HG03103 (cell line): ENCODE measurements at regions not wholly inside any gene's neighbourhood (a gene's known extent, or its start where the extent isn't known, plus 50 kb on each side); places are given as distances from the start of the nearest gene placed in this dataset.
"Not testable (repeated sequence)": the region's sequence is repeated elsewhere in the genome, so short reads cannot be mapped to it uniquely, and the experiment has no call there.

ENCODE experiments used
- ATAC-seq: cut with Tn5 transposase; IDR thresholded peaks from one replicate; pipeline ENCODE4 v1.9.1; 2021; ENCODE audit warnings: low read depth; ENCODE audit not compliant: unreplicated experiment

DNA sequence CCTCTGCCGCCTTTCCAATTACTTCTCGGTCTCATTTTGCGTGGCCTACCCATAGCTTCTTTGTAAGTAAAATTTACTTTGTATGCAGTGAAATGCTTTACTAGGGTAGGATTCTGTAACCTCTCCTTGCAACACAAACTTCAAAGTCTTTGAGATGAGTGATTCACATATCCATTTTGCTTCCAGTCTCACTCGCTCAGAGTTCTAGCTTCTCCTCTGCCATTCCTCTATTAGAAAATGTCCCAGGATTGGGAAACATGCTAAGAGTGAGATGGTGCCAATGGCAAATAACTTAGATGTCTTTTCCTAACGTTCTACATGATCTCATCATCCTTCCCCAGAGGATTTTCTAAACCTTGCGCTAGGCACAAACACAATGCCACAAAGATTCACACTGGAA, 270.5 kb upstream of the SLC30A5 start:
- ATAC-seq, result no peak

DNA sequence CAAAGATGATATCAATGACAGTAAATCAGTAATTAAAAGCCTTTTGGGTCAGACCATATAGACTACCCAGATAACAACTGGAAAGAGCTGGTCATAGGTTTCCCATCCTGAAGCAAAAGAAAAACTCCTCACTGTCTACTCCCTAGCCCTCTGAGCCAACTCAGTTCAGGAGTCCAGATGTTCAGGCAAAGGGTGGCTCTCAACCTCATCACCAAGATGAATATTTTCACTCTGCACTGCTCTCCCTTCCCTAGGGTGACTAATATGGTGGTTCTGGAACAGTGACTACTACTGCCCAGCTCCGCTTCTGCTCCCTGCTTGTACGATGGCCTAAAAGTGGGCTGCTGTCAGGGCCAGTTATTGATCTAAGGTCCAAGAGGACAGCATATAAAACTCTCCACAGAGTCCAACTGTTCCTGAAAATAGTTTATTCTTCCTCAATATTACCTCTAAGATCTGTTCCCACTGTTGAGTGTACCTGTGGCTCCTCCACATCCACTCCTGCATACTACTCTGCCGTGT, 263.4 kb upstream of the SLC30A5 start:
- ATAC-seq, result no peak

DNA sequence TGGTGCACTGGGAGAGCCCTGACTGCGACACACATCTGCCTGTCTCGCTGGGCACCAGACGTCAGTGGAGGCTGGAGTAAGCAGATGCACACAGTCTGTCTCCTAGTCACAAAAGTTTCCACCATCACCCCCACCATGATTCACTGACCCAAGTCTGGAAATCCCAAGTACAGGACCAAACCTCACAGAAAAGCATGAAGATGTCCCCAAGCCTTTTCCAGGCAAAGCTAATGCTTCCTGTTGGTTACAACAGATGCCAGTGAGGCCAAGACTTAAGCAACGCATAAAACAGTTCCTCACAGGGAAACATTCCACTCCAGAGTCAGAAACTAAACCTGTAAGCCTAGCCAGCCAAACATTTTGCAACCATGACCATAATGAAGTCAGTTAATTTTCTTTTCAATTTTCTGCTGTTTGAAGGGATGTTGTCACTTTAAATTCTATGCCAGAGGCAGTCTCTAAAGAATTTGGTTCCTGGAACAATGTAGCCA, 259.3 kb upstream of the SLC30A5 start:
- ATAC-seq, result no peak

DNA sequence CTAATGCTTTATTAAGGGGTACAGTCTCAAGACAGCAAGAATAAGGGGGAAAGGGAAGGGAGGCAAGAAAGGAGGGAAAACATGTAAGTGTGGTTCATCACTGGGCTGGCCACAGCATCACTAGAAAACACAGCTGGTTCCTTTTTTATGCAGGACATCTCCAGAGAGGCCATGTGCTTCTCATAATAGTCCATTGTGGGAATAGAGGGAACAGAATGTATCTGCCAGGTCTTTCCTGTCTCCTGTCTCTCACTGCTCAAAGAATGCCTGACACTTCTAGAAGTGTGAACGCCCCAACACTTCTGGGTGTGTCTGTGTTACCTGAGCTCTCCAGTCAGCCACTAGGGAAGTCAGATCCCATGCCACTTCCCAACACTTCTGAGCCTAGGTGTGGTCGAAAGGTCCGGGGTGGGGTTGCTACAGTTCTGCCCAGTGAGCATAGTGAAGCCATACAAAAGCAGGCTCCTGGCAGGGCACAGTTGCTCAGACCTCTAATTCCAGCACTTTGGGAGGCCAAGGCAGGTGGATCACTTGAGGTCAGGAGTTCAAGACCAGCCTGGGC, 255.6 kb upstream of the SLC30A5 start:
- ATAC-seq, result no peak

DNA sequence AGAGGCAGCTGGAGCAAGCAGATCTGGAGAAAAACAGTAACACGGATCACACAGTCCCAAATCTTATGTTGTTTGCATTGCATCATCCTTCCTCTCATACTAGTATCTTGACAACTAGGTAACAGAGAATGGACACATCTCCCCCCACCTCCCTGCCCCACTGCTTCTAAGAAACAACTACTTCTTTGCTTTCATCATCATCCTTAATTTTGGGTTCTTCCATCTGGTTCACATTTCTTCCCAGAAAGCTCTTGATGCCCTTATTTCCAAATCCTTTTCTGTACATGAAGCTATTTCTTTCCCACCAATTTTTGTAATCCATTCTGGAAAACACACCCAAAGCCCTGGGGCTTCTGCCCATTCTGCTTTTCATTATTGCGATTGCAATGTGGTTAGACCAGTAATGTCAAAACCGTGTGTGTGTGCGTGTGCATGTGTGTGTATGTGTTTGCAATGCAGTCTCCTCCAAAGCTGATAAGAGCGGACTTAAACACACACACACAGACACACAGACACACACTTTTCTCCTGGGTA, 254.7 kb upstream of the SLC30A5 start:
- no peak for ATAC-seq

GRCh38 chr5:68843624-68844364, 250.0 kb upstream of the SLC30A5 start:
- ATAC-seq, result no peak

DNA sequence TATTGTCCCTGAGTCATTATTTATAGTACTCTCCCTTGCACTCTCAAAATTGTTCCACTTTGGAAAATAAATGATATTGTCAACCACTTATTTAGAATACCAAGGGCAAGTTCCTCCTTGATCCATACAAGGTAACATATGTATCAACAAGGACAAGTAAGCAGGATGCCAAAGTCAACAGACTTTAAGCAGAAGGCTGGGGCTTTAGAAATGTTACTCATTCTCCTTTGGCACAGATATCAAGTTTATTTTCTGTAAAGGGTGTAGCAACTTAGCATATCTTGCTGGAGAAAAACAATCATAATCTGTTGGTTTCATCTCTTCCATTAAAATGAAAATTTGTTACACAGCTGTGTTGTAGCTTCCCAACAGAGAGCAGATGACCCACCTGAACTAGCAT, 248.7 kb upstream of the SLC30A5 start:
- ATAC-seq, result no peak

DNA sequence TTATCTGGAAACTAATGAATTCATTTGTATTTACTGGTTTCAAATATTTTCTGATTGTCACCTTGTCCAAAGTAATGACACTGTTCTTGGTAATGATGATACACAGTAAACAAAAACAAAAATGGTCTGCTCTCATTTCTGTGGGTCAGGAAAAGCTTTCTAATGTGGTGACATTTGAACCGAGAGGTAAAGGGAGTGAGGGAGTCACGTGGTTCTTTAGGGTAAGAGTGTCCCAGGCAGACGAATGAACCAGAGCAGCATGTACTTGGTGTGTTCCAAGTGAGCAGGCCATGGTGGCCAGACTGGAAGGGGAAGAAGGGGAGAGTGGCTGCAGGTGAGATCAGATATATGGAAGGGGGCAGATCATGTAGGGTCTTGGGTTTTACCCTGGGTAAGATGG, 247.0 kb upstream of the SLC30A5 start:
- ATAC-seq, result no peak

GRCh38 chr5:68848091-68848490, 245.7 kb upstream of the SLC30A5 start:
- ATAC-seq, result no peak

GRCh38 chr5:68849103-68849502, 244.7 kb upstream of the SLC30A5 start:
- ATAC-seq, result no peak

DNA sequence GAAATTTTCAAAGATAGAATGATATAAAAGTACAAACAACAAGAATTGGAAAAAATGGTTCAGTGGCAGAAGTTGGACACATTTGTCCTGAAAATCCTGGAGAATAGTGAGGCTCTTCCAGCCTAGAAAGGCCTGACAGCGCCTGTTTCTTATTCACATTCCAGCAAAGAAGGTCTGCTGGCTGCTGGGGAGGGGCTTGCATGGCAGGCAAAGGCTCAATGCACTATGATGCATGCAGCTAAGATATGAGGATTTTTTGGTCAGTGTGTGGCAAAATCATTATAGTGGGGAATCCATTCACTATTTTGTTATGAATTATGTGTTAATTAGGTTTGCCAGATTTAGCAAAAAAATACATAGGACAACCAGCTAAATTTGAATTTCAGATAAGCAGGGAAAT, 243.9 kb upstream of the SLC30A5 start:
- no peak for ATAC-seq

DNA sequence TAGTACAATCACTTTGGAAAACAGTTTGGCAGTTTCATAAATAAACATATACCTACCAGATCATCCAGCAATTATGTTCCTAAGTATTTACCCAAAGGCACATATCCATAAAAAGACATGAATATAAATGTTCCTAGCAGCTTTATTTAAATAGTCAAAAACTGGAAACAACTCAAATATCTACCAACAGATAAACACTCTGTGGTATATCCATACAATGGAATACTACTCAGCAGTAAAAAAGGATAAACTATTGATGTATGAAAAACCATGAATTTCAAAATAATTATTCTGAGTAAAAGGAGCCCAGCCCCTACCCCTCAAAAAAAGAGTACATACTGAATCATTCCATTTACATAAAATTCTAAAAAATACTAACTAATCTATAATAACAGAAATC, 232.7 kb upstream of the SLC30A5 start:
- no peak for ATAC-seq

- no peak for ATAC-seq
Measured at GRCh38 chr5:68862560-68862959, 231.3 kb upstream of the SLC30A5 start.

GRCh38 chr5:68865192-68865591, 228.6 kb upstream of the SLC30A5 start:
- not testable (repeated sequence) for ATAC-seq

GRCh38 chr5:68872088-68872839, 221.6 kb upstream of the SLC30A5 start:
- no peak for ATAC-seq

DNA sequence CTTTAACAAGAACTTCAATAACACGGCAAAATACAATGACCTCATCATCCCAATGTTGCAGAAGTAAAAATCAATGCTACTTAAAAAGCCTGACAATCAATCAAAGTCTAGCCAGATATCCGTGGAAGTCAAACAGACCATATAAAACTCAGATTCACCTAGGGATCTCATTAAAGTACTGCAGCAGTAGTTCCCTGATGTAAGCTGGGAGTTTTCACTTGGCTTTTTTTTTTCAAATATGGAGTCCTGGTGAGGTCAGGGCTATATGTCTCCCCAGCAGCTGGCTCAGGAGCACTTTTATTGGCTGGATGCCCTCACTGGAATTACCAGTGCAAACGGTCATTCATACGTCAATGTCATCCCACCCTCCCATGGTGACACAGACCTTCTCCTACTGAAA, 220.6 kb upstream of the SLC30A5 start:
- ATAC-seq, result no peak

- ATAC-seq, result no peak
Measured at GRCh38 chr5:68875351-68875750, 218.5 kb upstream of the SLC30A5 start.

- no peak for ATAC-seq
Measured at GRCh38 chr5:68883436-68883835, 210.4 kb upstream of the SLC30A5 start.

DNA sequence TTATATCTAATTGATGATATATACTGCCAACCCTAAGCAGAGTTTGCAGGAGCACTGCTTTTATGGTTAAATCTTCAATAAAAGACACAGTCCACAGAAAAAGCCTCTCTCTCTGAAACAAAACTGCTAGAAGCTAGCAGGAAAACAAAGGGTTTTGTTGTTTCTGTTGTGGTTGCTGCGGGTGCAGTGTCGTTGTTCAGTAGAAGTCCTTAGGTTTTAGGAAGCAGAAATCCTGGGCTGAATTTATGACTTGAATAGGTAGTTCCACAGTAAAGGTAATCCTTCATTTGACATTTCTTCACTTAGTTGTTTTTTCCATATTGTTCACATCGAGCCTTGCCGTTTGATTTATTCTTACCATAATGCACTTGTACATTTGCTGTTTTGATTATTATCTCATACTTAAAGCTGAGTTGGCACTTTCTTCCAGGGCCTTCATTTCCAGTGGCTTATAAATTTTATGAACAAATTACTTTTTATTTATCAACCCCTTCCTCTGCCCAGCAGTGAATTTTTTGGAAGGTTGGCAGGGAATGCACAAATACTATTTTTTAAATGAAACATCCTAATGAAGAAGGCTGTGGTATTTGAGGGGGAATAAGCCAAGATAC, 209.6 kb upstream of the SLC30A5 start:
- no peak for ATAC-seq

DNA sequence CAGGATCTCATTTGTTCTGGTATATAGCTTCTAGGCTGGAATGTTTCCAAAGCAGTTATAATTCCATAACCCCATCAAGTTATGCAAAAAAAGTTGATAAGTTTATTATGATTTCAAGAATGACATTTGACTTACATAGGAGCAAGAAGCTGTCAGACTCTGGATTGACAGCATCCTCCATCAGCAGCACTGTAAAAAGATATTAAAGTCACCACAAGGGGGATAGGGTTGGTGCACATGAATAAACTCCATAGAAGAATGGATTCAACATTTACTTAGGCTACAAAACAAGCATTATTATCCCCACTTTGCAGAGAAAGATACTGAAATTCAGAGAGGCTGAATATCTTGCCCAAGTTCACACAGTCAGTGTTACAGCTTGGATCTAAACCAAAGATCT, 208.9 kb upstream of the SLC30A5 start:
- ATAC-seq, result no peak

DNA sequence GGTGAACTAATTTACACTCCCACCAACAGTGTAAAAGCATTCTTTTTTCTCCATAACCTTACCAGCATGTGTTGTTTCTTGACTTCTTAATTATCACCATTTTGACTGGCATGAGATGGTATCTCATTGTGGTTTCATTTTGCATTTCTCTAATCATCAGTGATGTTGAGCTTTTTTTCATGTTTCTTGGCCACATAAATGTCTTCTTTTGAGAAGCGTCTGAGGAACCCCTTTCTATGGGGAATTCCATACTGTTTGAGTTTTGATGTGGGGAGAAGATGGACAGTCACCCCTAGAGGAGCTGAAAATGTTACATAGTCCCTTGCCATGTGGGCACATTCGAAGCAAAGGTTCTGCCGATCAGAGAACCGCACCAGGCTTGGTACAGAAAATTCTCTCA, 207.0 kb upstream of the SLC30A5 start:
- ATAC-seq, result no peak
